Suprapubic skin (tissue), 3 donors: ENCODE measurements at regions not wholly inside any gene's neighbourhood (a gene's known extent, or its start where the extent isn't known, plus 50 kb on each side); places are given as distances from the start of the nearest gene placed in this dataset.

Experiments
- CTCF ChIP-seq, 2 donors: fragments of 200-600 bp in 1 of 2; fragments of 450-650 bp in 1 of 2; sonication (generic) in 1 of 2; IDR thresholded peaks; one replicate each; pipeline ENCODE4 v1.5.1; 2016 to 2019; ENCODE audit warnings: antibody characterized with exemption in 2 of 2, mild to moderate bottlenecking in 1 of 2, moderate library complexity in 1 of 2
- POLR2AphosphoS5 ChIP-seq, 3 donors: sonication (generic); formaldehyde crosslinking; IDR thresholded peaks; one replicate each; pipeline ENCODE4 v1.6.1; 2017; ENCODE audit warnings: antibody characterized with exemption in 3 of 3

- TF ChIP-seq POLR2AphosphoS5 (IDR thresholded peaks at IDR 0.05) = no peak
- TF ChIP-seq CTCF (IDR thresholded peaks at IDR 0.05) = no peak
Measured at GRCh38 chr7:41858201-41858600, 155.3 kb upstream of the INHBA start.
